ENCODE measurements at regions not wholly inside any gene's neighbourhood (a gene's known extent, or its start where the extent isn't known, plus 50 kb on each side); places are given as distances from the start of the nearest gene placed in this dataset.

DNA sequence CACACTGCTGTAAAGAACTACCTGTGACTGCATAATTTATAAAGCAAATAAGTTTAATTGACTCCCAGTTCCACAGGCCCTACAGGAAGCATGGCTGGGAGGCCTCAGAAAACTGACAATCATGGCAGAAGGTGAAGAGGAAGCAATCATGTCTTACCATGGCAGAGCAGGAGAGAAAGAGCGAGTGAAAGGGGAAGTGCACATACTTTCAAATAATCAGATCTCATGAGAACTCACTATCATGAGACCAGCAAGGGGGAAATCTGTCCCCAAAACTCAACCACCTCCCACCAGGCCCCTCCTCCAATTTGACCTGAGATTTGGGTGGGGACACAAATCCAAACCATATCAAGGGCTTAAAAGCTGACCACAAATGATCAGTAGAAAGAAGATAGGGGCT, 493.2 kb downstream of the PTPRC start:
- ChIA-PET POLR2A (no interaction called here), CTCF (no interaction called here)
- DNase-seq, result no peak
- H3K9me3 ChIP-seq, result no peaks in the 10 kb centered on the region
- Mint-ChIP-seq H3K36me3 (ENCODE audit: insufficient read depth, unreplicated experiment) (no peaks in the 10 kb centered on the region), H3K27me3 (ENCODE audit: insufficient read depth, unreplicated experiment) (no peaks in the 10 kb centered on the region), H3K4me1 (ENCODE audit: low read depth, unreplicated experiment) (no peaks in the 10 kb centered on the region), H3K9me3 (ENCODE audit: unreplicated experiment) (no peaks in the 10 kb centered on the region), H3K4me3 (ENCODE audit: unreplicated experiment) (no peak overlapping the region), H3K27ac (ENCODE audit: unreplicated experiment) (no peak overlapping the region)
- no peak overlapping the region for H3K4me3 ChIP-seq (ENCODE audit: low read depth, low read length)
- no peaks in the 10 kb centered on the region for H3K27me3 ChIP-seq (replicated peaks; ENCODE audit: control insufficient read depth, insufficient read depth, low read length)
- no peaks in the 10 kb centered on the region for H3K36me3 ChIP-seq (ENCODE audit: control insufficient read depth, insufficient read depth, low read length)
- H3K4me1 ChIP-seq, result no peaks in the 10 kb centered on the region
- BruUV-seq (replicated peaks), result no TSS peak
- intact Hi-C loops (cut with micrococcal nuclease; ENCODE audit: unreplicated experiment), result no loop called here
- TF ChIP-seq, protein P1, sequence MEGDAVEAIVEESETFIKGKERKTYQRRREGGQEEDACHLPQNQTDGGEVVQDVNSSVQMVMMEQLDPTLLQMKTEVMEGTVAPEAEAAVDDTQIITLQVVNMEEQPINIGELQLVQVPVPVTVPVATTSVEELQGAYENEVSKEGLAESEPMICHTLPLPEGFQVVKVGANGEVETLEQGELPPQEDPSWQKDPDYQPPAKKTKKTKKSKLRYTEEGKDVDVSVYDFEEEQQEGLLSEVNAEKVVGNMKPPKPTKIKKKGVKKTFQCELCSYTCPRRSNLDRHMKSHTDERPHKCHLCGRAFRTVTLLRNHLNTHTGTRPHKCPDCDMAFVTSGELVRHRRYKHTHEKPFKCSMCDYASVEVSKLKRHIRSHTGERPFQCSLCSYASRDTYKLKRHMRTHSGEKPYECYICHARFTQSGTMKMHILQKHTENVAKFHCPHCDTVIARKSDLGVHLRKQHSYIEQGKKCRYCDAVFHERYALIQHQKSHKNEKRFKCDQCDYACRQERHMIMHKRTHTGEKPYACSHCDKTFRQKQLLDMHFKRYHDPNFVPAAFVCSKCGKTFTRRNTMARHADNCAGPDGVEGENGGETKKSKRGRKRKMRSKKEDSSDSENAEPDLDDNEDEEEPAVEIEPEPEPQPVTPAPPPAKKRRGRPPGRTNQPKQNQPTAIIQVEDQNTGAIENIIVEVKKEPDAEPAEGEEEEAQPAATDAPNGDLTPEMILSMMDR (IDR thresholded peaks at IDR 0.05; ENCODE audit: insufficient read depth in 1 of 2, low read depth in 1 of 2, low read length in 1 of 2, severe bottlenecking in 1 of 2, unreplicated experiment in 1 of 2), result no peak

DNA sequence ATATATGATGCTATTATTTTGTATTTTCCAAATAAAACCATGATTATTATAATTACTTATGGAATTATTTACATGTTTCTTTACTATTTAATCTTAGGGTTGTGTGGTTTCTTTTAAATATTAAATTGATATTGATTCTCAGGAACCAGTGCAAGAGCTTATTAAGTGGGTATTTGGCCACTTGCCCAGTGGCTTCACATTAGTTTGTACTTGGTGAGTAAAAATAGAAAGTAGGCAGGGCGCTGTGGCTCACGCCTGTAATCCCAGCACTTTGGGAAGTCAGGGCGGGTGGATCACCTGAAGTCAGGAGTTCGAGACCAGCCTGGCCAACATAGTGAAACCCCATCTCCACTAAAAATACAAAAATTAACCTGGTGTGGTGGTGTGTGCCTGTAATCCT, 497.1 kb downstream of the PTPRC start:
- Histone ChIP-seq H3K36me3 (ENCODE audit: control insufficient read depth, insufficient read depth, low read length) (no peaks in the 10 kb centered on the region), H3K4me3 (ENCODE audit: low read depth, low read length) (no peak overlapping the region), H3K9me3 (no peaks in the 10 kb centered on the region), H3K27me3 (replicated peaks; ENCODE audit: control insufficient read depth, insufficient read depth, low read length) (no peaks in the 10 kb centered on the region), H3K4me1 (no peaks in the 10 kb centered on the region)
- BruUV-seq (replicated peaks), result no TSS peak
- TF ChIP-seq, protein P1 (IDR thresholded peaks at IDR 0.05; ENCODE audit: insufficient read depth in 1 of 2, low read depth in 1 of 2, low read length in 1 of 2, severe bottlenecking in 1 of 2, unreplicated experiment in 1 of 2), result no peak
- ChIA-PET CTCF (no interaction called here), POLR2A (no interaction called here)
- no peak overlapping the region for H3K4me3 Mint-ChIP-seq (ENCODE audit: unreplicated experiment)
- no peaks in the 10 kb centered on the region for H3K36me3 Mint-ChIP-seq (ENCODE audit: insufficient read depth, unreplicated experiment)
- no peaks in the 10 kb centered on the region for H3K9me3 Mint-ChIP-seq (ENCODE audit: unreplicated experiment)
- intact Hi-C loops (cut with micrococcal nuclease; ENCODE audit: unreplicated experiment), result no loop called here
- no peak for DNase-seq
- no peak overlapping the region for H3K27ac Mint-ChIP-seq (ENCODE audit: unreplicated experiment)
- H3K27me3 Mint-ChIP-seq (ENCODE audit: insufficient read depth, unreplicated experiment), result peaks cover 3% of the 10 kb centered on the region
- H3K4me1 Mint-ChIP-seq (ENCODE audit: low read depth, unreplicated experiment), result no peaks in the 10 kb centered on the region

DNA sequence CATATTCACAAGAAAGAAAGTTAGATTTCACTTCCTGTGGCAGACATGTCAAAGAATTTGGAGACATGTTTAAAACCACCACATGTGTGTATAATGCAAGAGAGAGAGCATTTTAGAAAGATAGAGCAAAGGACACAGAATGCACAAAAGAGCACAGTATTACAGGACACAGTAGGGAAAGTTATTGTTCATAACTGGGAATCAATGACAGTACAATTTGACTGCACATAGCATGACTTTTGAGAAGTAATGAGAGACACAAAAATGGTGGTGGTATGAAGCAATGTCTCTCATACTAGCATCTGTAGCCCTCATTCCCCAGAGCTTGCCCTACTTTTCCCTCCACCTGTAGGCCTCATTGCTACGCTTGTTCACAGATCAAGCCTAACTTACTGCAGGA, 499.2 kb downstream of the PTPRC start:
- no peaks in the 10 kb centered on the region for H3K27me3 ChIP-seq (replicated peaks; ENCODE audit: control insufficient read depth, insufficient read depth, low read length)
- Mint-ChIP-seq H3K4me1 (ENCODE audit: low read depth, unreplicated experiment) (no peaks in the 10 kb centered on the region), H3K4me3 (ENCODE audit: unreplicated experiment) (no peak overlapping the region), H3K27me3 (ENCODE audit: insufficient read depth, unreplicated experiment) (peaks cover 6% of the 10 kb centered on the region), H3K27ac (ENCODE audit: unreplicated experiment) (no peak overlapping the region), H3K9me3 (ENCODE audit: unreplicated experiment) (no peaks in the 10 kb centered on the region), H3K36me3 (ENCODE audit: insufficient read depth, unreplicated experiment) (no peaks in the 10 kb centered on the region)
- no peaks in the 10 kb centered on the region for H3K4me1 ChIP-seq
- intact Hi-C loops (cut with micrococcal nuclease; ENCODE audit: unreplicated experiment), result no loop called here
- ChIA-PET POLR2A (no interaction called here), CTCF (no interaction called here)
- H3K9me3 ChIP-seq, result no peaks in the 10 kb centered on the region
- TF ChIP-seq, protein P1 (IDR thresholded peaks at IDR 0.05; ENCODE audit: insufficient read depth in 1 of 2, low read depth in 1 of 2, low read length in 1 of 2, severe bottlenecking in 1 of 2, unreplicated experiment in 1 of 2), result no peak
- H3K4me3 ChIP-seq (ENCODE audit: low read depth, low read length), result no peak overlapping the region
- H3K36me3 ChIP-seq (ENCODE audit: control insufficient read depth, insufficient read depth, low read length), result no peaks in the 10 kb centered on the region
- BruUV-seq (replicated peaks), result no TSS peak
- DNase-seq, result no peak

Measured in Caco-2 (cell line).